HG02642 (cell line): ENCODE measurements at regions not wholly inside any gene's neighbourhood (a gene's known extent, or its start where the extent isn't known, plus 50 kb on each side); places are given as distances from the start of the nearest gene placed in this dataset.
"Not testable (repeated sequence)": the region's sequence is repeated elsewhere in the genome, so short reads cannot be mapped to it uniquely, and the experiment has no call there.

Experiments used
- ATAC-seq: cut with Tn5 transposase; IDR thresholded peaks from one replicate; pipeline ENCODE4 v1.9.1; 2021; ENCODE audit warnings: mild to moderate bottlenecking; ENCODE audit not compliant: unreplicated experiment, poor library complexity

- ATAC-seq: no peak
Measured at GRCh38 chr4:54402880-54403480, 173.9 kb downstream of the PDGFRA start.

GRCh38 chr4:54403700-54404453, 174.8 kb downstream of the PDGFRA start:
- ATAC-seq: no peak

- ATAC-seq: not testable (repeated sequence)
Measured at GRCh38 chr4:54409270-54409817, 180.3 kb downstream of the PDGFRA start.

- no peak for ATAC-seq
Measured at GRCh38 chr4:54414545-54414944, 185.5 kb downstream of the PDGFRA start.

GRCh38 chr4:54417476-54417875, 188.4 kb downstream of the PDGFRA start:
- no peak for ATAC-seq

GRCh38 chr4:54418468-54418867, 189.4 kb downstream of the PDGFRA start:
- no peak for ATAC-seq

- ATAC-seq: no peak
Measured at GRCh38 chr4:54423066-54423465, 194.0 kb downstream of the PDGFRA start.

- no peak for ATAC-seq
Measured at GRCh38 chr4:54427826-54428225, 198.7 kb downstream of the PDGFRA start.

GRCh38 chr4:54428940-54429339, 199.8 kb downstream of the PDGFRA start:
- ATAC-seq: no peak

GRCh38 chr4:54433686-54434085, 204.6 kb downstream of the PDGFRA start:
- no peak for ATAC-seq

- ATAC-seq: no peak
Measured at GRCh38 chr4:54439831-54440243, 210.7 kb downstream of the PDGFRA start.

- ATAC-seq: no peak
Measured at GRCh38 chr4:54440394-54441136, 211.5 kb downstream of the PDGFRA start.

GRCh38 chr4:54445866-54446265, 211.9 kb upstream of the KIT start:
- no peak for ATAC-seq

- ATAC-seq: no peak
Measured at GRCh38 chr4:54446581-54446980, 211.2 kb upstream of the KIT start.

GRCh38 chr4:54447304-54447703, 210.5 kb upstream of the KIT start:
- no peak for ATAC-seq

GRCh38 chr4:54449999-54450398, 207.8 kb upstream of the KIT start:
- ATAC-seq: no peak

GRCh38 chr4:54466960-54467359, 190.8 kb upstream of the KIT start:
- ATAC-seq: not testable (repeated sequence)

- ATAC-seq: no peak
Measured at GRCh38 chr4:54473077-54473545, 184.6 kb upstream of the KIT start.

- ATAC-seq: no peak
Measured at GRCh38 chr4:54473798-54474197, 184.0 kb upstream of the KIT start.

- no peak for ATAC-seq
Measured at GRCh38 chr4:54475546-54475945, 182.2 kb upstream of the KIT start.
